HL-60 (cell line): ENCODE measurements at regions not wholly inside any gene's neighbourhood (a gene's known extent, or its start where the extent isn't known, plus 50 kb on each side); places are given as distances from the start of the nearest gene placed in this dataset.

Experiments
- CTCF ChIP-seq: IDR thresholded peaks from one replicate; pipeline ENCODE4 v1.5.1; 2011; ENCODE audit warnings: low read length, control low read depth, inconsistent platforms; ENCODE audit not compliant: insufficient read depth
- GABPA ChIP-seq: IDR thresholded peaks from 2 replicates; pipeline ENCODE4 v1.6.1; 2012; ENCODE audit warnings: low read depth
- POLR2AphosphoS5 ChIP-seq: IDR thresholded peaks from 2 replicates; pipeline ENCODE4 v1.6.1; 2012; ENCODE audit warnings: low read depth
- REST ChIP-seq: IDR thresholded peaks from 2 replicates; pipeline ENCODE4 v1.6.1; 2012; ENCODE audit warnings: low read depth; ENCODE audit not compliant: insufficient replicate concordance
- SPI1 ChIP-seq: IDR thresholded peaks from 2 replicates; pipeline ENCODE4 v1.6.1; 2012; ENCODE audit warnings: low read depth, mild to moderate bottlenecking, borderline replicate concordance

GRCh38 chr15:92812271-92812670 lies 87.9 kb upstream of the CHD2 start:
- TF ChIP-seq CTCF (no peak), GABPA (no peak), REST (no peak), POLR2AphosphoS5 (no peak), SPI1 (no peak)
